OCI-LY7 (cell line): ENCODE measurements at regions not wholly inside any gene's neighbourhood (a gene's known extent, or its start where the extent isn't known, plus 50 kb on each side); places are given as distances from the start of the nearest gene placed in this dataset.

Experiments used
- BruUV-seq: library from RNA; stranded (reverse); fragments of 400-500 nt; replicated peaks from 2 replicates; lab custom pipeline; 2021; lab: Mats Ljungman, UMichigan
- CTCF ChIA-PET: fragments of 300-600 bp; sonication (Branson Sonifier 250); formaldehyde crosslinking; loops from one replicate; lab custom pipeline; 2022; ENCODE audit warnings: antibody characterized with exemption; ENCODE audit not compliant: unreplicated experiment; lab: Charles Lee
- POLR2A ChIA-PET: fragments of 300-600 bp; sonication (Branson Sonifier 250); formaldehyde crosslinking; loops from one replicate; lab custom pipeline; 2022; ENCODE audit warnings: antibody characterized with exemption; lab: Charles Lee
- DNase-seq: peaks from one replicate; pipeline ENCODE4 v3.0.0-alpha.2; 2015; ENCODE audit warnings: low spot score
- H2AFZ ChIP-seq: fragments of 200-600 bp; sonication (generic), shearing (Covaris generic); 2 replicates; pipeline ENCODE4 v1.6.1; 2014; ENCODE audit warnings: mild to moderate bottlenecking, antibody characterized with exemption, low read length, moderate library complexity
- H3K27ac ChIP-seq: fragments of 200-600 bp; sonication (generic); 2 replicates; pipeline ENCODE4 v1.5.1; 2014; ENCODE audit warnings: mixed run types, low read depth, mild to moderate bottlenecking, moderate library complexity, low read length, inconsistent platforms; ENCODE audit not compliant: poor library complexity, severe bottlenecking
- H3K36me3 ChIP-seq: fragments of 200-600 bp; sonication (generic); 2 replicates; pipeline ENCODE4 v1.6.1; 2014; ENCODE audit warnings: mild to moderate bottlenecking, antibody characterized with exemption, low read length, moderate library complexity, mixed read lengths; ENCODE audit not compliant: insufficient read depth
- H3K4me1 ChIP-seq: fragments of 200-600 bp; sonication (generic); 2 replicates; pipeline ENCODE4 v1.5.1; 2014; ENCODE audit warnings: mild to moderate bottlenecking, low read length; ENCODE audit not compliant: insufficient read depth, poor library complexity, severe bottlenecking
- H3K4me2 ChIP-seq: fragments of 200-600 bp; sonication (generic); 2 replicates; pipeline ENCODE4 v1.6.1; 2014; ENCODE audit warnings: mild to moderate bottlenecking, low read length
- H3K4me3 ChIP-seq: fragments of 200-600 bp; sonication (generic); 2 replicates; pipeline ENCODE4 v1.5.1; 2014; ENCODE audit warnings: mild to moderate bottlenecking, low read depth, low read length; ENCODE audit not compliant: poor library complexity, severe bottlenecking
- H3K79me2 ChIP-seq: fragments of 200-600 bp; sonication (generic); 2 replicates; pipeline ENCODE4 v1.6.1; 2016; ENCODE audit warnings: low read depth, mild to moderate bottlenecking, low read length, moderate library complexity, mixed read lengths; ENCODE audit not compliant: insufficient read depth
- H3K9me2 ChIP-seq: fragments of 200-600 bp; sonication (generic); 2 replicates; pipeline ENCODE4 v1.6.1; 2016; ENCODE audit warnings: mild to moderate bottlenecking, low read length, mixed read lengths; ENCODE audit not compliant: insufficient read depth
- H3K9me3 ChIP-seq: fragments of 200-600 bp; sonication (generic); 2 replicates; pipeline ENCODE4 v1.6.1; 2014; ENCODE audit warnings: mild to moderate bottlenecking, mixed run types, low read length, mixed read lengths
- H4K20me1 ChIP-seq: fragments of 200-600 bp; sonication (generic); 2 replicates; pipeline ENCODE4 v1.6.1; 2014; ENCODE audit warnings: mild to moderate bottlenecking, antibody characterized with exemption, low read length, moderate library complexity, mixed read lengths; ENCODE audit not compliant: insufficient read depth
- EZH2phosphoT487 ChIP-seq: fragments of 200-600 bp; sonication (generic); IDR thresholded peaks from 2 replicates; pipeline ENCODE4 v1.6.1; 2018; ENCODE audit warnings: low read depth, borderline replicate concordance, mild to moderate bottlenecking, mixed run types, antibody characterized with exemption, low read length, moderate library complexity, mixed read lengths
- intact Hi-C: fragments of 100-400 bp; cut with micrococcal nuclease; formaldehyde crosslinking; loops from one replicate; pipeline ENCODE4 v1.10.0; 2022; ENCODE audit not compliant: unreplicated experiment
- TF ChIP-seq, protein P1 (sequence below): fragments of 200-600 bp; sonication (generic); conservative IDR thresholded peaks from 2 replicates; pipeline ENCODE4 v1.5.1; 2014; ENCODE audit warnings: mild to moderate bottlenecking, antibody characterized with exemption, low read length, moderate library complexity, mixed read lengths

DNA sequence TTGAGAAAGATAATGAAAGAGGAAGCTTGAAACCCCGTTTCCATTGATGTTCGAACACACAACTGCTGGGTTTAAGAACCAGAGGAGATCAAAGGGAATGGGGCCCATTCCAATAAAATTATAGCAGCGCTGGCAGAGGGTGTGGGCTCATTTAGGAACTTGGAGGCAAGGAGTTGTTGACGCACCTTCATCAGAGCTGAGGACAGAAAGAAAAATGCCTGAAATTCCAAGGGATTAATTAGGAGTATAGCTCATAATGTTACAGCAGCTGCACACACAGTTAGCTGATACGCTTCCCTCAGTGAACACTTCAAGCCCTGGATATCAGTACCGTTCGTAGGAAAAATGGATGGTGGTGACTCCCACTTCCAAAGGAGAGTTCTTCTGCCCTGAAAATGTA lies 127.2 kb downstream of the AXIN2 start:
- Histone ChIP-seq H3K36me3 (no peaks in the 10 kb centered on the region), H3K4me2 (no peak overlapping the region), H3K4me3 (no peak overlapping the region), H3K9me2 (no peaks in the 10 kb centered on the region), H2AFZ (no peak overlapping the region), H3K79me2 (no peaks in the 10 kb centered on the region), H4K20me1 (no peaks in the 10 kb centered on the region), H3K27ac (no peak overlapping the region), H3K9me3 (no peaks in the 10 kb centered on the region), H3K4me1 (no peaks in the 10 kb centered on the region)
- CTCF ChIA-PET: no interaction called here
- intact Hi-C loops: no loop called here
- BruUV-seq: no TSS peak
- POLR2A ChIA-PET: no interaction called here
- no peak for TF ChIP-seq EZH2phosphoT487
- TF ChIP-seq, protein P1, sequence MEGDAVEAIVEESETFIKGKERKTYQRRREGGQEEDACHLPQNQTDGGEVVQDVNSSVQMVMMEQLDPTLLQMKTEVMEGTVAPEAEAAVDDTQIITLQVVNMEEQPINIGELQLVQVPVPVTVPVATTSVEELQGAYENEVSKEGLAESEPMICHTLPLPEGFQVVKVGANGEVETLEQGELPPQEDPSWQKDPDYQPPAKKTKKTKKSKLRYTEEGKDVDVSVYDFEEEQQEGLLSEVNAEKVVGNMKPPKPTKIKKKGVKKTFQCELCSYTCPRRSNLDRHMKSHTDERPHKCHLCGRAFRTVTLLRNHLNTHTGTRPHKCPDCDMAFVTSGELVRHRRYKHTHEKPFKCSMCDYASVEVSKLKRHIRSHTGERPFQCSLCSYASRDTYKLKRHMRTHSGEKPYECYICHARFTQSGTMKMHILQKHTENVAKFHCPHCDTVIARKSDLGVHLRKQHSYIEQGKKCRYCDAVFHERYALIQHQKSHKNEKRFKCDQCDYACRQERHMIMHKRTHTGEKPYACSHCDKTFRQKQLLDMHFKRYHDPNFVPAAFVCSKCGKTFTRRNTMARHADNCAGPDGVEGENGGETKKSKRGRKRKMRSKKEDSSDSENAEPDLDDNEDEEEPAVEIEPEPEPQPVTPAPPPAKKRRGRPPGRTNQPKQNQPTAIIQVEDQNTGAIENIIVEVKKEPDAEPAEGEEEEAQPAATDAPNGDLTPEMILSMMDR: no peak
- no peak for DNase-seq

DNA sequence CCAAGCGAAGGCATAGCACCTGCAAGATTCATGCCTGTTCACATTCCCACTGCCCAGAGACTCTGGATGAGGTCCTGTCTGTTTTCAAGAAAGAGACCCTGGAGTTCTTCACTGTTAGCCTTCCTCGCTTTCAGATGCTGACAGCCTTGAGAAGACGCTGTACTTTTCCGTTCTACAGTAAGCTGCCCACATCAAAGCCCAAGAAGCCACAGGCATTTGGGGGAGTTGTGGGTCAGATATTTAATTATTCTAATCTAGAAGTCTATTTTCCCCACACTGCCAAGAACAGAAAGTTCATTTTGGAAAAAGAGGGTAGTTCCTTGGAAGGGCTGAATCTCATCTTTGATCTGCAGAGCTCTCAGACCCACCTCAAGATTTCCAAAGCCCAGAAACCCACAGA lies 127.9 kb downstream of the AXIN2 start:
- Histone ChIP-seq H3K79me2 (no peaks in the 10 kb centered on the region), H4K20me1 (no peaks in the 10 kb centered on the region), H2AFZ (no peak overlapping the region), H3K4me2 (no peak overlapping the region), H3K9me3 (no peaks in the 10 kb centered on the region), H3K4me3 (no peak overlapping the region), H3K4me1 (no peaks in the 10 kb centered on the region), H3K9me2 (no peaks in the 10 kb centered on the region), H3K27ac (no peak overlapping the region), H3K36me3 (no peaks in the 10 kb centered on the region)
- no peak for TF ChIP-seq EZH2phosphoT487
- TF ChIP-seq, protein P1: no peak
- intact Hi-C loops: no loop called here
- no TSS peak for BruUV-seq
- no peak for DNase-seq
- ChIA-PET CTCF (no interaction called here), POLR2A (interaction anchor here (0.6 kb wide), 1 partner anchor 1020 kb away, joined by 4 read pairs; no protein-coding TSS in a partner anchor)

DNA sequence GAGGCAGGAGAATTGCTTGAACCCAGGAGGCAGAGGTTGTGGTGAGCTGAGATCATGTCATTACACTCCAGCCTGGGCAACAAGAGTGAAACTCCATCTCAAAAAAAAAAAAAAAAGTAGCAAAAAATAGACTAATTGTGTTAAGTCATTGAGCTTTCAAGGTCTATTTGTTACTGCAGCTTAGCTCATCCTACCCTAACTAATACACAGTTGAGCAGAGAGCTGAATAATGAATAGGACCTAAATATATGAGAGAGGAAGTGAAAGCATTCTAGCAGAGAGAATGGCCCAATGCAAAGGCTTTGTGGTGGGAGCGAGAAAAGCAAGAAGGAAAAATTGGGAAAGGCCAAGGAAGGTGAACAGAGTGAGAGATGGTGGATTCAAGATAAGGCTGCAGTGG lies 128.3 kb downstream of the AXIN2 start:
- no peaks in the 10 kb centered on the region for H4K20me1 ChIP-seq
- no peaks in the 10 kb centered on the region for H3K36me3 ChIP-seq
- no peaks in the 10 kb centered on the region for H3K9me2 ChIP-seq
- no peak for DNase-seq
- ChIA-PET CTCF (no interaction called here), POLR2A (interaction anchor here (0.6 kb wide), 1 partner anchor 1020 kb away, joined by 4 read pairs; no protein-coding TSS in a partner anchor)
- no peaks in the 10 kb centered on the region for H3K9me3 ChIP-seq
- intact Hi-C loops: no loop called here
- no peak overlapping the region for H3K4me2 ChIP-seq
- H3K4me3 ChIP-seq: no peak overlapping the region
- no TSS peak for BruUV-seq
- no peak overlapping the region for H2AFZ ChIP-seq
- TF ChIP-seq EZH2phosphoT487: no peak
- TF ChIP-seq, protein P1: no peak
- no peaks in the 10 kb centered on the region for H3K79me2 ChIP-seq
- H3K27ac ChIP-seq: no peak overlapping the region
- no peaks in the 10 kb centered on the region for H3K4me1 ChIP-seq
